Mesendoderm (in vitro differentiated cells): ENCODE measurements at regions not wholly inside any gene's neighbourhood (a gene's known extent, or its start where the extent isn't known, plus 50 kb on each side); places are given as distances from the start of the nearest gene placed in this dataset.

Source experiments
- DNase-seq: peaks from one replicate; pipeline ENCODE4 v3.0.0; 2013
- H2AK5ac ChIP-seq: 2 replicates; pipeline ENCODE4 v1.6.1; 2013; ENCODE audit warnings: low read length, inconsistent platforms
- H2BK120ac ChIP-seq: 2 replicates; pipeline ENCODE4 v1.6.1; 2013; ENCODE audit warnings: low read depth, mild to moderate bottlenecking, low read length, moderate library complexity, mixed read lengths
- H2BK15ac ChIP-seq: replicated peaks from 2 replicates; pipeline ENCODE4 v1.6.1; 2013; ENCODE audit warnings: low read depth, mild to moderate bottlenecking, moderate library complexity
- H2BK5ac ChIP-seq: 2 replicates; pipeline ENCODE4 v1.6.1; 2013; ENCODE audit warnings: low read length, inconsistent platforms
- H3K18ac ChIP-seq: 2 replicates; pipeline ENCODE4 v1.6.1; 2013; ENCODE audit warnings: mild to moderate bottlenecking, low read length, mixed read lengths
- H3K23ac ChIP-seq: one replicate; pipeline ENCODE4 v1.6.1; 2013; ENCODE audit warnings: low read length
- H3K27ac ChIP-seq: 2 replicates; pipeline ENCODE4 v1.5.1; 2013; ENCODE audit warnings: low read depth, mild to moderate bottlenecking, inconsistent platforms, low read length, moderate library complexity
- H3K27me3 ChIP-seq: 2 replicates; pipeline ENCODE4 v1.6.1; 2013; ENCODE audit warnings: low read length, control low read depth, mild to moderate bottlenecking, inconsistent platforms; ENCODE audit not compliant: insufficient read depth, poor library complexity
- H3K36me3 ChIP-seq: 2 replicates; pipeline ENCODE4 v1.6.1; 2013; ENCODE audit warnings: low read length, inconsistent platforms; ENCODE audit not compliant: control insufficient read depth, insufficient read depth
- H3K4ac ChIP-seq: one replicate; pipeline ENCODE4 v1.6.1; 2013; ENCODE audit warnings: low read depth, mild to moderate bottlenecking, low read length, moderate library complexity
- H3K4me1 ChIP-seq: 2 replicates; pipeline ENCODE4 v1.6.1; 2013; ENCODE audit warnings: low read depth, low read length, inconsistent platforms; ENCODE audit not compliant: control insufficient read depth
- H3K4me2 ChIP-seq: 2 replicates; pipeline ENCODE4 v1.6.1; 2013; ENCODE audit warnings: low read length
- H3K4me3 ChIP-seq: 2 replicates; pipeline ENCODE4 v1.5.1; 2013; ENCODE audit warnings: mild to moderate bottlenecking, low read length
- H3K56ac ChIP-seq: one replicate; pipeline ENCODE4 v1.6.1; 2013; ENCODE audit warnings: low read length
- H3K79me1 ChIP-seq: 2 replicates; pipeline ENCODE4 v1.6.1; 2013; ENCODE audit warnings: low read length, inconsistent platforms
- H3K79me2 ChIP-seq: 2 replicates; pipeline ENCODE4 v1.6.1; 2013; ENCODE audit warnings: mild to moderate bottlenecking, low read length; ENCODE audit not compliant: control insufficient read depth, insufficient read depth
- H3K9ac ChIP-seq: 2 replicates; pipeline ENCODE4 v1.6.1; 2013; ENCODE audit warnings: low read length, inconsistent platforms
- H4K5ac ChIP-seq: one replicate; pipeline ENCODE4 v1.6.1; 2013; ENCODE audit warnings: low read length
- H4K8ac ChIP-seq: one replicate; pipeline ENCODE4 v1.6.1; 2013; ENCODE audit warnings: low read depth, mild to moderate bottlenecking, control low read depth, low read length, moderate library complexity
- WGBS: extraction: QIAGEN DNeasy Blood & Tissue Kit; methylation state at CpG from one replicate; pipeline ENCODE4 v1.1.7; 2013; ENCODE audit warnings: low lambda C conversion rate, missing lambda C conversion rate; ENCODE audit not compliant: insufficient coverage; ENCODE audit errors: extremely low coverage; 5-methylcytosine and 5-hydroxymethylcytosine counted together

DNA sequence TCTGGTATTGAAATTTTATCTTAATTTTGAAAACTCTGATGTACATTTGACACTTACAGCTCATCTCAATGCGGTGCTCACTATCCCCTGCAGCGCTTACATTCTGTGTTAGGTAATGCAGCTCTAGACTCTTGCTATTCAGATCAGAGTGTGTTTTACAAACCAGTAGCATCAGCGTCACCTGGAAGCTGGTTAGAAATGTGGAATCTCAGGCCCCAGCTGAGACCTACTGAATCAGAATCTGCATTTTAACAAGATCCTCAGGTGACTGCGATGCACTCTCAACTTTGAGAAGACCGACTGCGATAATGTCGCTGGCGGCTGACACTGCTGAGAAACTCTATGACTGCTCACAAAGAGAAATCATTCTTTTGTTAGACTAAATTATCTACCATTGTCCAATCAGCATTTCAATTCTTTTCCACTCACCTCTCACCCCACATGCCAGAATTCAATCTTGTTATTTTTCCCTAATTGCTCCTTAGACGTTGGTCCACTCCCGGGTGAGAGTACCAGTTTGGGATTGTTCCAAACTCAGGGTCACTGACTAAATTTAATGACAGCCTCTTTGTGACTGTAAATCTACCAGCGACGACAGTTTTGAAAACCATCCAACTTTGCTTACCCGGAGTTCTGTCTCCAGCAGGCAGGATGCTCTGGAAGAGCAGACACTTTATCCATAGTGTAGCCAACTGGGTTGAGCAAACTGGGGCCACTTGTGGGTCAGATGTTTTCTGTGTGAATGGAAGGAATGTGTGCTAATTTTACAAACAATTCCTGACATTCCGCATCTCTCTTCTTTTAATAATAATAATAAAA, 140.1 kb upstream of the BTBD3 start:
- Histone ChIP-seq H3K36me3 (no peaks in the 10 kb centered on the region), H3K27me3 (no peaks in the 10 kb centered on the region), H4K5ac (no peak overlapping the region), H2BK120ac (no peak overlapping the region), H2BK15ac (no peak overlapping the region), H3K4me2 (no peak overlapping the region), H4K8ac (no peak overlapping the region), H3K9ac (no peak overlapping the region), H3K27ac (no peak overlapping the region), H3K4ac (no peak overlapping the region), H3K56ac (no peak overlapping the region), H3K4me1 (no peaks in the 10 kb centered on the region), H3K4me3 (no peak overlapping the region), H2BK5ac (no peak overlapping the region), H3K23ac (no peak overlapping the region), H3K79me1 (no peaks in the 10 kb centered on the region), H3K79me2 (no peaks in the 10 kb centered on the region), H3K18ac (no peak overlapping the region), H2AK5ac (no peak overlapping the region)
- no peak for DNase-seq
- WGBS: no CpG with 5 or more reads among the region's 14 CpGs

- Histone ChIP-seq H3K23ac (no peak overlapping the region), H3K4ac (no peak overlapping the region), H3K27ac (no peak overlapping the region), H3K4me2 (no peak overlapping the region), H4K5ac (no peak overlapping the region), H3K4me1 (no peaks in the 10 kb centered on the region), H3K18ac (no peak overlapping the region), H2BK120ac (no peak overlapping the region), H4K8ac (no peak overlapping the region), H3K79me1 (no peaks in the 10 kb centered on the region), H3K27me3 (no peaks in the 10 kb centered on the region), H2AK5ac (no peak overlapping the region), H3K79me2 (no peaks in the 10 kb centered on the region), H3K4me3 (no peak overlapping the region), H2BK15ac (no peak overlapping the region), H3K9ac (no peak overlapping the region), H3K56ac (no peak overlapping the region), H3K36me3 (no peaks in the 10 kb centered on the region), H2BK5ac (no peak overlapping the region)
- WGBS: no CpG with 5 or more reads among the region's 5 CpGs
- no peak for DNase-seq
Observed at GRCh38 chr20:11778206-11778570, 139.5 kb upstream of the BTBD3 start.

DNA sequence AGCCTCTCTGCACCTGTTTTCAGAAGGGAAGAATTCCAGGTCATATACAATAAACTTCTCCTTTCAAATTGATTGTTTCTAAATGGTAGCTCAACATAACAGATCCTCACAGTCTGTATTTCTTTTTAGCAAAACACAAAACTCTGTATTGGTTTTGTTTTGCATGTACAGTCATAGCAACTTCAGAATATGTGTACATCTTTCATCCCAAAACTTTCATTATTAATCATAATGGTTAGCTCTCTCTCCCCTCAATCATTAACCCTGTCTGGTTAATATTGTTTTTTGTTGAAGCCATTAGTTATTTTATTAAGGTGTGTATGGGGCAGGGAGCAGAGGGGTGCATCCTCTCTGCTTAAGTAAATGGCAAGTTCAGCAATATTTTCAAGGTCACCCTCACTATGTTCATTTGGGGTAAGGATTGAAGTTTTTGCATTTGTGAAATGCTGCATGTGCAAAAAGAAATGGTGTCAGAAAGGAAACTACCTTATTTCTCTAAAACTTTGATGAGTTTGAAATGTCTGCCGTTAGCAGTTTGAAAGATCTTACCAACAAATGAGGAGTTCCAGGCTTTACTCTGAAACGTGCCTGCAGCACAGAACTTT, 136.8 kb upstream of the BTBD3 start:
- Histone ChIP-seq H3K79me1 (no peaks in the 10 kb centered on the region), H3K18ac (no peak overlapping the region), H3K56ac (no peak overlapping the region), H3K36me3 (no peaks in the 10 kb centered on the region), H3K27ac (no peak overlapping the region), H3K4me1 (no peaks in the 10 kb centered on the region), H3K27me3 (no peaks in the 10 kb centered on the region), H2BK120ac (no peak overlapping the region), H2BK15ac (no peak overlapping the region), H3K79me2 (no peaks in the 10 kb centered on the region), H4K8ac (no peak overlapping the region), H3K4me3 (no peak overlapping the region), H3K23ac (no peak overlapping the region), H2BK5ac (no peak overlapping the region), H2AK5ac (no peak overlapping the region), H3K9ac (no peak overlapping the region), H4K5ac (no peak overlapping the region), H3K4ac (no peak overlapping the region), H3K4me2 (no peak overlapping the region)
- no peak for DNase-seq
- no CpG with 5 or more reads among the region's 2 CpGs for WGBS

- no CpG with 5 or more reads among the region's 6 CpGs for WGBS
- Histone ChIP-seq H3K79me2 (no peaks in the 10 kb centered on the region), H4K8ac (no peak overlapping the region), H3K27ac (no peak overlapping the region), H3K79me1 (no peaks in the 10 kb centered on the region), H3K9ac (no peak overlapping the region), H3K36me3 (no peaks in the 10 kb centered on the region), H3K56ac (no peak overlapping the region), H3K27me3 (no peaks in the 10 kb centered on the region), H3K4ac (no peak overlapping the region), H3K18ac (no peak overlapping the region), H2BK15ac (no peak overlapping the region), H3K23ac (no peak overlapping the region), H3K4me2 (no peak overlapping the region), H2BK120ac (no peak overlapping the region), H2BK5ac (no peak overlapping the region), H4K5ac (no peak overlapping the region), H3K4me1 (no peaks in the 10 kb centered on the region), H3K4me3 (no peak overlapping the region), H2AK5ac (no peak overlapping the region)
- no peak for DNase-seq
Observed at GRCh38 chr20:11783102-11783850, 134.4 kb upstream of the BTBD3 start.

DNA sequence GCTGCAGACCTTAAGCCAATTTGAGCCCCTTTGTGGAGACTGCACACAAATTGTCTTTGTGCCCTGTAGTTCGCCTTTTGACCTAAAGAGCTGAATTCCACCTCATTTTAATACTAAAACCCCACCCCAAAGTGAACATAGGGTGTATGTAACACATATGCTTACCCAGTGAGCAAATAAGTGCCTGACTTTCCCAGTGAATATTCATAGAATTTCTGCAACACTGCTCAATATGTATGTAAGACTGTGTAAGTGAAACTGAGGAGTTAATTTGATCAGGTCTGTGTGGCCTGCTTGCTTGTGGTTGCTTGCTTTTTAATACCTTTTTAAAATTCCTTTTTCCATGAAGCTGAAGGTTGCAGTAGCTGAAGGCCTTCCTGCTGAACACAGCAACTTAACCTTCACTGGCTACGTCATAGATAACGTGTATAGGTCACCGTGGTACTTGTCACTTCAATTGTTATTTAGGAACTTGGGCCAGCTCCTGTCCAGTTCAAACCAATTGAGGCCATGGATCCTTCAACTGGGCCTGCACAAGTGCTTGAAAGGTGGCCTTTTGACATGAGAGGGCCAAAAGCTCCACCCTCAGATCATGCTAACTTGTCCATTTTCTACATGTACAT, 131.7 kb upstream of the BTBD3 start:
- H3K27ac ChIP-seq: no peak overlapping the region
- no peaks in the 10 kb centered on the region for H3K79me2 ChIP-seq
- no peaks in the 10 kb centered on the region for H3K4me1 ChIP-seq
- no CpG with 5 or more reads among the region's 4 CpGs for WGBS
- no peak overlapping the region for H3K56ac ChIP-seq
- no peak overlapping the region for H3K4ac ChIP-seq
- no peak overlapping the region for H4K5ac ChIP-seq
- H3K23ac ChIP-seq: no peak overlapping the region
- no peaks in the 10 kb centered on the region for H3K36me3 ChIP-seq
- H4K8ac ChIP-seq: no peak overlapping the region
- H2AK5ac ChIP-seq: no peak overlapping the region
- no peak overlapping the region for H2BK15ac ChIP-seq
- no peak overlapping the region for H3K9ac ChIP-seq
- H3K4me2 ChIP-seq: no peak overlapping the region
- H3K4me3 ChIP-seq: no peak overlapping the region
- no peaks in the 10 kb centered on the region for H3K79me1 ChIP-seq
- H3K18ac ChIP-seq: no peak overlapping the region
- no peak overlapping the region for H2BK5ac ChIP-seq
- no peak overlapping the region for H2BK120ac ChIP-seq
- H3K27me3 ChIP-seq: no peaks in the 10 kb centered on the region
- no peak for DNase-seq
